Common myeloid progenitor, CD34-positive (primary cell): ENCODE measurements at regions not wholly inside any gene's neighbourhood (a gene's known extent, or its start where the extent isn't known, plus 50 kb on each side); places are given as distances from the start of the nearest gene placed in this dataset.

Experiments
- CTCF ChIA-PET: fragments of 350-600 bp; sonication (Branson Sonifier 250); formaldehyde crosslinking; loops from one replicate; lab custom pipeline; 2021; ENCODE audit warnings: antibody characterized with exemption; lab: Charles Lee
- POLR2A ChIA-PET: fragments of 350-600 bp; sonication (Branson Sonifier 250); formaldehyde crosslinking; loops from one replicate; lab custom pipeline; 2021; ENCODE audit warnings: antibody characterized with exemption; lab: Charles Lee
- DNase-seq, 3 donors: peaks; one replicate each; pipeline versions ENCODE4 v3.0.0 to v3.0.0-alpha.2; 2013
- H3K27ac ChIP-seq, 2 experiments: 1 replicate in 1 of 2; 2 replicates in 1 of 2; pipeline ENCODE4 v1.7.0; 2013; ENCODE audit warnings: inconsistent platforms in 2 of 2, low read length in 2 of 2, mild to moderate bottlenecking in 2 of 2, low read depth in 1 of 2, moderate library complexity in 1 of 2; ENCODE audit not compliant: severe bottlenecking in 2 of 2, insufficient read depth in 1 of 2, poor library complexity in 1 of 2
- H3K27me3 ChIP-seq, 5 experiments: replicated peaks in 2 of 5; 1 replicate in 3 of 5; 2 replicates in 2 of 5; pipeline versions ENCODE4 v1.6.1 to v1.7.0; 2013; ENCODE audit warnings: low read length in 4 of 5, mild to moderate bottlenecking in 2 of 5, moderate library complexity in 2 of 5, inconsistent platforms in 1 of 5; ENCODE audit not compliant: insufficient read depth in 5 of 5, control insufficient read depth in 4 of 5
- H3K36me3 ChIP-seq, 4 experiments: 1 replicate in 2 of 4; 2 replicates in 2 of 4; pipeline versions ENCODE4 v1.6.1 to v1.7.0; 2013; ENCODE audit warnings: low read length in 3 of 4, control low read depth in 1 of 4, mild to moderate bottlenecking in 1 of 4; ENCODE audit not compliant: control insufficient read depth in 4 of 4, insufficient read depth in 4 of 4
- H3K4me1 ChIP-seq, 4 experiments: 1 replicate in 3 of 4; 2 replicates in 1 of 4; pipeline versions ENCODE4 v1.6.1 to v1.7.1; 2013; ENCODE audit warnings: low read length in 3 of 4, mild to moderate bottlenecking in 3 of 4, control low read depth in 1 of 4, inconsistent platforms in 1 of 4, moderate library complexity in 1 of 4; ENCODE audit not compliant: control insufficient read depth in 4 of 4, insufficient read depth in 4 of 4; ENCODE audit errors: control extremely low read depth in 1 of 4
- H3K4me3 ChIP-seq, 7 experiments: 1 replicate in 4 of 7; 2 replicates in 3 of 7; pipeline versions ENCODE4 v1.5.1 to v1.7.0; 2013; ENCODE audit warnings: mild to moderate bottlenecking in 7 of 7, low read length in 6 of 7, moderate library complexity in 6 of 7, inconsistent platforms in 2 of 7, low read depth in 2 of 7, control low read depth in 1 of 7; ENCODE audit not compliant: insufficient read depth in 4 of 7, control insufficient read depth in 1 of 7; ENCODE audit errors: extremely low read depth in 1 of 7
- H3K9me3 ChIP-seq, 5 experiments: 1 replicate in 4 of 5; 2 replicates in 1 of 5; pipeline versions ENCODE4 v1.6.1 to v1.7.1; 2013; ENCODE audit warnings: low read length in 4 of 5, mild to moderate bottlenecking in 2 of 5, inconsistent platforms in 1 of 5, low read depth in 1 of 5, moderate library complexity in 1 of 5; ENCODE audit not compliant: control insufficient read depth in 4 of 5, insufficient read depth in 2 of 5; ENCODE audit errors: control extremely low read depth in 1 of 5
- WGBS: methylation state at CpG from one replicate; pipeline ENCODE4 v1.1.5; 2013; ENCODE audit not compliant: insufficient coverage; 5-methylcytosine and 5-hydroxymethylcytosine counted together

DNA sequence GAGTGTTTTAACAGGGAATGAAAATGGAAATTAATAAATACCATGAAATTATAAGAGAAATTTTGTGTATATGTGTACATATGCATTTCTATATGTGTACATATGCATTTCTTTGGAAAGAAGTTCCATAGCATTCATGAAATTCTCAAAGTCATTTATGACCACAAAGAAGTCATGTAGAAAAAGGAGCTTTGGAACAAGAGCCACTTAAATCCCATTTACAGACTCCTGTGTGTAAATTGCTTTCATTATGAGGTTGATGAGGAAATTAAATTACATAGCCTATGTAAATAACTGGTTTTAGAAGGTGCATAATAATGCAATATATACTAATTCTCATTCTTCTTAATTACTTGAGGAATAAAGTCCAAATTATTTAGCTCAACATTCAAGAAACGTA is 450.5 kb upstream of the SYT1 start:
- Histone ChIP-seq H3K27ac (no peak overlapping the region), H3K9me3 (no peaks in the 10 kb centered on the region), H3K4me3 (no peak overlapping the region), H3K36me3 (no peaks in the 10 kb centered on the region), H3K4me1 (peaks cover 0 to 14% (median 4%) of the 10 kb centered on the region in 4 experiments), H3K27me3 (no peaks in the 10 kb centered on the region)
- 87% methylated on average over 1 of the region's 1 CpG for WGBS
- no peak for DNase-seq
- ChIA-PET CTCF (interaction anchor here (1.3 to 1.4 kb wide), 2 partner anchors 8 to 21 kb away, joined by 4 read pairs; no protein-coding TSS in a partner anchor), POLR2A (interaction anchor here (0.6 kb wide), 1 partner anchor 450 kb away, joined by 3 read pairs; the partner anchor contains the start of gene SYT1)

DNA sequence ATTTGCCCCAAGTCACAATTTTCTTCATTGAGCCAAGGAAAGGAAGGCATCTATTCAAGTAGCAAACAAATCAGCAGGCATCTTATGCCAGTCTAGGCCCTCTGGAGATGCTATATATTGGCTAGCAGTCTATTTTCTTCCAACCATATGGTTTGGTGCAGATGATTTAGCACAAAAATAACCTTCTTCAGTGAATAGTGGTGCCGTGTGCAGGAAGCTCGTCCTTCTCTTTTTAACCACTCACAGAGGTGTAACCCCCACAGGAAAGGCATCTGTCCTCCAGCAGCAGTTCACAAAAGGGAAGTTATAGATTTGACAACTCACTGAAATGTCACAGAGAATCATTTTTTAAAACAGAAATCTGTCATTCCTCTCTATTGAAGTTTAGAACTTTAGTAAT is 445.7 kb upstream of the SYT1 start:
- no peaks in the 10 kb centered on the region for H3K9me3 ChIP-seq
- POLR2A ChIA-PET: no interaction called here
- peak overlapping the region in 1 of 2 experiments; percentile 37 for H3K27ac ChIP-seq
- 0% methylated on average over 2 of the region's 2 CpGs for WGBS
- DNase-seq: peak; percentile 67 to 98 (median 91)
- H3K4me3 ChIP-seq: no peak overlapping the region
- CTCF ChIA-PET: no interaction called here
- peaks cover 0 to 30% (median 5%) of the 10 kb centered on the region in 4 experiments for H3K4me1 ChIP-seq
- H3K36me3 ChIP-seq: no peaks in the 10 kb centered on the region
- H3K27me3 ChIP-seq: no peaks in the 10 kb centered on the region

DNA sequence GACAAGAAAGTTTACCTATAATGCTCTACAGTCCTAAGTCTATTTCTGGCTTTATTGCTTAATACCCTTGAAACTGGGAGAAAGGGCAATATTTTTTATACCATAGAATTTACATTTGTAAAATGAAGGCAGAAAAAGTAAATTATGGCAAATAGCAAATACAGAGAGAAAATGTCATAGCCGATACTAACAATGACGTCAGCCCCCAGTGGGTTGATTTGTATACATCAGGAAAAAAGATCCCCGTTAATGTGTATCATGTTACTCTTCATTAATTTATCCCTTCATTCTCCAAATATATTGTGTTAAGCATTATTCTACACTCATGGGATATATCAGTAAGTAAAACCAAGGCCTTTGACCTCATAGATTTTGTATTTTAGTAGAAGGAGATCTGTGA is 445.1 kb upstream of the SYT1 start:
- H3K36me3 ChIP-seq: no peaks in the 10 kb centered on the region
- H3K27me3 ChIP-seq: no peaks in the 10 kb centered on the region
- H3K4me3 ChIP-seq: no peak overlapping the region
- no peaks in the 10 kb centered on the region for H3K9me3 ChIP-seq
- CTCF ChIA-PET: no interaction called here
- peaks cover 0 to 30% (median 5%) of the 10 kb centered on the region in 4 experiments for H3K4me1 ChIP-seq
- WGBS: no CpG with 5 or more reads among the region's 3 CpGs
- no peak for DNase-seq
- POLR2A ChIA-PET: no interaction called here
- peak overlapping the region in 1 of 2 experiments; percentile 17 for H3K27ac ChIP-seq

DNA sequence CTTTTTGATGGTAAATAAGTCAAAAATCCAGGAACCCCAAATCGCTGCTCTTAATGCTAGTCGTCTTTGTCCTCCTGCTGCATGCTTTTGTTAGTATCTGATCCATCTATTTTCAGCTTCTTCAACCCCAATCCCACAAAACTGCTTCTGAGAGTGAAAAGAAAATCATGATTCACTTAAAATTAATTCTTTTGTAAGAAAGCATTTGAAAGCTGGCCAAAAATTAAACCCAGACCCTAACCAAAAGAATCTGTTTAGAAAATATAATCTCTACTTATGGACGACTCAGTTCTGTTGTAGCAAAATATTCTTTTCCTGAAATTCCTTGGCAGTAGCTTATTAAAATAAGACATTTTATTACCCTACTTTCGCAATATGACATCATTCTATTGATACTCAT is 443.6 kb upstream of the SYT1 start:
- H3K9me3 ChIP-seq: no peaks in the 10 kb centered on the region
- no CpG with 5 or more reads among the region's 4 CpGs for WGBS
- H3K27me3 ChIP-seq: no peaks in the 10 kb centered on the region
- H3K4me3 ChIP-seq: no peak overlapping the region
- no peak for DNase-seq
- no peak overlapping the region for H3K27ac ChIP-seq
- CTCF ChIA-PET: no interaction called here
- H3K4me1 ChIP-seq: peaks cover 0 to 30% (median 5%) of the 10 kb centered on the region in 4 experiments
- H3K36me3 ChIP-seq: no peaks in the 10 kb centered on the region
- POLR2A ChIA-PET: no interaction called here

DNA sequence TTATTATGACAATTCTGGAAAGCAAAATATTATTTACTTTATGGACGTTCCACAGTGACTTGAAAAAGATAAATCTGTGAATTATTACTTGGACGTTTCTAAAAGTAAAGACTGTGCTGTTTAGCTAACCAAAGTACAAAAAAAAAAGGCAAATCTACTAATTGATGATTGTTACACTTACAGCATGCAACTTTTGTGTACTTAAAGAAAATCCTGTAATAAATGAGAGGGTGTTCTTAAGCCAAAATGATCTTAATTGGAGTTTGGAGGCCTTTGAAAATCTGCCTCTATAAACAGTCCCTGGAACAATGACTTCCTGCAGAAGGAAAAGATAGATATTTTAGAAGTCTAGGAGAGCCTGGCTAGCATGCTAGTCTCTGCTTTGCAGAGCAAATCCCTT is 434.0 kb upstream of the SYT1 start:
- Histone ChIP-seq H3K36me3 (no peaks in the 10 kb centered on the region), H3K4me3 (no peak overlapping the region), H3K9me3 (peaks cover 0 to 1% (median 0%) of the 10 kb centered on the region in 5 experiments), H3K4me1 (no peaks in the 10 kb centered on the region), H3K27me3 (no peaks in the 10 kb centered on the region), H3K27ac (no peak overlapping the region)
- ChIA-PET POLR2A (no interaction called here), CTCF (no interaction called here)
- no peak for DNase-seq
- WGBS: no CpG with 5 or more reads among the region's 2 CpGs

DNA sequence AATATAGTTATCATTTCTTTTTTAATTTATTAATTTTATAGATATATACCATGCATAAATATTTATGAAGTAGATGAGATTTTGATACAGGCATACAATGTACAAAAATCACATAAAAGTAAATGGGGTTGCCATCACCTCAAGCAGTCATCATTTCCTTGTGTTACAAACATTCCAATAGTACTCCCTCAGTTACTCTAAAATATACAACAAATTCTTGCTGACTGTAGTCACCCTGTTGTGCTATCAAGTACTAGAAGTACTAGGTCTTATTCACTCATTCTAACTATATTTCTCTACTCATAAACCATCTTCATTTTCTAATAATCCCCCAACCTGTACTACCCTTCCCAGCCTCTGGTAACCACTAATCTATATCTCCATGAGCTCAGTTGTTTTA is 432.6 kb upstream of the SYT1 start:
- no peak overlapping the region for H3K27ac ChIP-seq
- H3K27me3 ChIP-seq: no peaks in the 10 kb centered on the region
- DNase-seq: no peak
- ChIA-PET CTCF (no interaction called here), POLR2A (no interaction called here)
- no peak overlapping the region for H3K4me3 ChIP-seq
- H3K9me3 ChIP-seq: peaks cover 0 to 1% (median 0%) of the 10 kb centered on the region in 5 experiments
- H3K4me1 ChIP-seq: no peaks in the 10 kb centered on the region
- no peaks in the 10 kb centered on the region for H3K36me3 ChIP-seq

DNA sequence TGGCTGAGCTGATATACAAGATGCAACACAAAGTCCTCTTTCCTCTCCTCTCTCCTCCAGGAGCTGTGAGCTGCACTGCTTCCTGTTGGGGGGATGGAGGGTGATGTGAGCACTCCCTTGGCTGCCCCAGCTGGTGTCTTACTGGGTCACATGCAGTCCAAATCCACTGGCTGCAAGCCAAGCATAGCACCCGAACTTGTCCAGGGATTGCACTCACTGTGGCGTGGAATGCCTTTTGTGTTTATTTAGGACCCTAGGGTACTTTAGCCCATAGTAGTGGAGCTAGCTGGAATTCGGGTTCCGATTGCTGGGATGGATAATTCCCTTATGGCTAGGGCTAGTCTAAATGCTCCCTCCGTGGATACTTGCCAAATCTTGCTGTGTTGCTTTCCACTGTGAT is 424.9 kb upstream of the SYT1 start:
- WGBS: 94% methylated on average over 5 of the region's 5 CpGs
- H3K9me3 ChIP-seq: peaks cover 0 to 6% (median 0%) of the 10 kb centered on the region in 5 experiments
- no peak overlapping the region for H3K27ac ChIP-seq
- no peaks in the 10 kb centered on the region for H3K4me1 ChIP-seq
- ChIA-PET POLR2A (no interaction called here), CTCF (no interaction called here)
- H3K27me3 ChIP-seq: no peaks in the 10 kb centered on the region
- H3K4me3 ChIP-seq: no peak overlapping the region
- DNase-seq: no peak
- no peaks in the 10 kb centered on the region for H3K36me3 ChIP-seq
